Spleen (tissue), 11 donors: ENCODE measurements at regions not wholly inside any gene's neighbourhood (a gene's known extent, or its start where the extent isn't known, plus 50 kb on each side); places are given as distances from the start of the nearest gene placed in this dataset.

Experiments
- DNase-seq: peaks from one replicate; pipeline ENCODE4 v3.0.0-alpha.2; 2020
- H3K27ac ChIP-seq, 8 donors: fragments of 200-600 bp; sonication (generic) in 7 of 8; 1 replicate in 4 of 8; 2 replicates in 4 of 8; pipeline versions ENCODE4 v1.5.0 to v1.8.0; 2016 to 2021; ENCODE audit warnings: inconsistent platforms in 4 of 8, mild to moderate bottlenecking in 4 of 8, moderate library complexity in 1 of 8
- H3K27me3 ChIP-seq, 7 donors: fragments of 200-600 bp; sonication (generic) in 6 of 7; replicated peaks in 1 of 7; 1 replicate in 4 of 7; 2 replicates in 3 of 7; pipeline versions ENCODE4 v1.5.0 to v1.8.0; 2016 to 2021; ENCODE audit warnings: inconsistent platforms in 3 of 7, mild to moderate bottlenecking in 1 of 7
- H3K36me3 ChIP-seq, 6 donors: fragments of 200-600 bp; sonication (generic) in 5 of 6; 1 replicate in 4 of 6; 2 replicates in 2 of 6; pipeline versions ENCODE4 v1.5.0 to v1.8.0; 2016 to 2021; ENCODE audit warnings: inconsistent platforms in 2 of 6
- H3K4me1 ChIP-seq, 6 donors: fragments of 200-600 bp; sonication (generic) in 5 of 6; 1 replicate in 3 of 6; 2 replicates in 3 of 6; pipeline versions ENCODE4 v1.5.0 to v1.8.0; 2016 to 2021; ENCODE audit warnings: inconsistent platforms in 3 of 6
- H3K4me3 ChIP-seq, 8 donors: fragments of 200-600 bp; sonication (generic) in 7 of 8; 1 replicate in 4 of 8; 2 replicates in 4 of 8; pipeline versions ENCODE4 v1.5.0 to v1.8.0; 2016 to 2021; ENCODE audit warnings: inconsistent platforms in 4 of 8, mild to moderate bottlenecking in 4 of 8, moderate library complexity in 2 of 8
- H3K9me3 ChIP-seq, 8 donors: fragments of 200-600 bp; sonication (generic) in 7 of 8; 1 replicate in 4 of 8; 2 replicates in 4 of 8; pipeline versions ENCODE4 v1.5.0 to v1.8.0; 2016 to 2021; ENCODE audit warnings: inconsistent platforms in 4 of 8
- POLR2A ChIP-seq, 3 donors: fragments of 450-650 bp; IDR thresholded peaks; one replicate each; pipeline ENCODE4 v1.5.1; 2017; ENCODE audit warnings: antibody characterized with exemption in 3 of 3, mild to moderate bottlenecking in 1 of 3
- POLR2AphosphoS5 ChIP-seq, 3 donors: sonication (generic); formaldehyde crosslinking; IDR thresholded peaks; one replicate each; pipeline ENCODE4 v1.5.1; 2017; ENCODE audit warnings: antibody characterized with exemption in 3 of 3
- WGBS, 5 donors: extraction: QIAGEN DNeasy Blood & Tissue Kit in 3 of 5; methylation state at CpG; one replicate each; pipeline versions ENCODE4 v1.1.5 to v1.1.7; 2013 to 2018; 5-methylcytosine and 5-hydroxymethylcytosine counted together
- intact Hi-C: fragments of 100-400 bp; cut with DNase I; formaldehyde crosslinking; loops from one replicate; pipeline ENCODE4 v1.15.0; 2023; ENCODE audit warnings: low total_unique reads
- TF ChIP-seq, protein P1 (sequence below), 11 experiments: fragments of 200-600 bp in 7 of 11; fragments of 450-650 bp in 4 of 11; sonication (generic) in 4 of 11; IDR thresholded peaks in 8 of 11; conservative IDR thresholded peaks in 3 of 11; 1 replicate in 7 of 11; 2 replicates in 4 of 11; pipeline versions ENCODE4 v1.4.0 to v1.8.0; 2016 to 2021; ENCODE audit warnings: antibody characterized with exemption in 11 of 11, inconsistent platforms in 4 of 11, mild to moderate bottlenecking in 1 of 11
- donor health status: healthy with polysubstance abuse.
- donor health status: DM: no; HTN: no; CAD: no; lungs with moderate emphysema.
- donor health status: DM: no; HTN: no; CAD: no.
- donor health status: Bipolar disorder and iron deficiency.
- donor health status: healthy.
- donor health status: DM: no; HTN: no; CAD: no.
- donor health status: DM: yes; HTN: yes; CAD: no.

DNA sequence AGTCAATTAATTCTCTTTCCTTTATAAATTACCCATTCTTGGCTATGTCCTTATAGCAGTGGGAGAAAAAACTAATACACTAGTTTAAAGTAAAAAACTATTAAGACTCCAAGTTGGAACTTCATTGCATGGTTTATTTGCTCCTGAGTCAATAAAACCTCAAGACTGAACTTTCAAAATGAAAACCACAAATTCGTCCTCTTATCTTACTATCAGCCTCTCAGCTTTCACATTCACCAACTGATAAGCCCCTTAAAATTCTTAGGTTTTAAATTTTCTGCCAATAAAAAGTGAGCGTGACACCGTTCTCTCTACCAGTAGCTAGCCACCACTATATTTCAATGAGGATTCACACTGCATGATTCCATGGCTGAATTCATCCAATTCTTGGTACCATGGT is 346.4 kb upstream of the NPSR1 start:
- no peaks in the 10 kb centered on the region for H3K36me3 ChIP-seq
- H3K27me3 ChIP-seq: no peaks in the 10 kb centered on the region
- TF ChIP-seq POLR2AphosphoS5 (IDR thresholded peaks at IDR 0.05): no peak
- TF ChIP-seq POLR2A (IDR thresholded peaks at IDR 0.05): no peak
- TF ChIP-seq, protein P1, sequence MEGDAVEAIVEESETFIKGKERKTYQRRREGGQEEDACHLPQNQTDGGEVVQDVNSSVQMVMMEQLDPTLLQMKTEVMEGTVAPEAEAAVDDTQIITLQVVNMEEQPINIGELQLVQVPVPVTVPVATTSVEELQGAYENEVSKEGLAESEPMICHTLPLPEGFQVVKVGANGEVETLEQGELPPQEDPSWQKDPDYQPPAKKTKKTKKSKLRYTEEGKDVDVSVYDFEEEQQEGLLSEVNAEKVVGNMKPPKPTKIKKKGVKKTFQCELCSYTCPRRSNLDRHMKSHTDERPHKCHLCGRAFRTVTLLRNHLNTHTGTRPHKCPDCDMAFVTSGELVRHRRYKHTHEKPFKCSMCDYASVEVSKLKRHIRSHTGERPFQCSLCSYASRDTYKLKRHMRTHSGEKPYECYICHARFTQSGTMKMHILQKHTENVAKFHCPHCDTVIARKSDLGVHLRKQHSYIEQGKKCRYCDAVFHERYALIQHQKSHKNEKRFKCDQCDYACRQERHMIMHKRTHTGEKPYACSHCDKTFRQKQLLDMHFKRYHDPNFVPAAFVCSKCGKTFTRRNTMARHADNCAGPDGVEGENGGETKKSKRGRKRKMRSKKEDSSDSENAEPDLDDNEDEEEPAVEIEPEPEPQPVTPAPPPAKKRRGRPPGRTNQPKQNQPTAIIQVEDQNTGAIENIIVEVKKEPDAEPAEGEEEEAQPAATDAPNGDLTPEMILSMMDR (IDR thresholded peaks at IDR 0.05 in 8 of 11, conservative IDR thresholded peaks at IDR 0.05 in 3 of 11): no peak
- 59 to 79% (median 72%) methylated on average over 3 of the region's 3 CpGs for WGBS, 5 donors
- no peak overlapping the region for H3K4me3 ChIP-seq
- peaks cover 0 to 31% (median 22%) of the 10 kb centered on the region in 8 donors for H3K9me3 ChIP-seq
- DNase-seq: no peak
- H3K27ac ChIP-seq: no peak overlapping the region
- H3K4me1 ChIP-seq: no peaks in the 10 kb centered on the region
- intact Hi-C loops: no loop called here

DNA sequence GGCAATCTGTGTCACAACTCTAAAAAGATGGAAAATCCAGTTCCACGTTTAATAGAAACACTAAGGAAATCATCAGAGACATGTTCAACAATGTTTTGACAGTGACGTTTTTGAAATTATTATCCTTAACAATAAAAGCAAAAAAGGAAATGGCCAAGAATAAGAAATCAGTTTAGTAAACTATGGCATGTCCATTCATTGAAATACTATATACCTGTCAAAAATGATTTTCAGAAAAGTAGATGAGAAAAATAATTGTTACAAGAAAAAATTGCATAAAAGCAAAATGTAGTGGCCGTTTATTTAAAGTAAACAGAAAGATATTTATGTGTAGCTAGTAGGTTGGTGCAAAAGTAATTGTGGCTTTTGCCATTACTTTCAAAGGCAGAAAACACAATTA is 345.4 kb upstream of the NPSR1 start:
- intact Hi-C loops: no loop called here
- no peaks in the 10 kb centered on the region for H3K27me3 ChIP-seq
- no peaks in the 10 kb centered on the region for H3K4me1 ChIP-seq
- no peak overlapping the region for H3K27ac ChIP-seq
- H3K9me3 ChIP-seq: peaks cover 0 to 31% (median 22%) of the 10 kb centered on the region in 8 donors
- WGBS, 5 donors: 77 to 92% (median 82%) methylated on average over 3 of the region's 3 CpGs
- no peaks in the 10 kb centered on the region for H3K36me3 ChIP-seq
- TF ChIP-seq POLR2AphosphoS5 (IDR thresholded peaks at IDR 0.05) (no peak), POLR2A (IDR thresholded peaks at IDR 0.05) (no peak)
- TF ChIP-seq, protein P1 (IDR thresholded peaks at IDR 0.05 in 8 of 11, conservative IDR thresholded peaks at IDR 0.05 in 3 of 11): no peak
- DNase-seq: no peak
- H3K4me3 ChIP-seq: no peak overlapping the region

DNA sequence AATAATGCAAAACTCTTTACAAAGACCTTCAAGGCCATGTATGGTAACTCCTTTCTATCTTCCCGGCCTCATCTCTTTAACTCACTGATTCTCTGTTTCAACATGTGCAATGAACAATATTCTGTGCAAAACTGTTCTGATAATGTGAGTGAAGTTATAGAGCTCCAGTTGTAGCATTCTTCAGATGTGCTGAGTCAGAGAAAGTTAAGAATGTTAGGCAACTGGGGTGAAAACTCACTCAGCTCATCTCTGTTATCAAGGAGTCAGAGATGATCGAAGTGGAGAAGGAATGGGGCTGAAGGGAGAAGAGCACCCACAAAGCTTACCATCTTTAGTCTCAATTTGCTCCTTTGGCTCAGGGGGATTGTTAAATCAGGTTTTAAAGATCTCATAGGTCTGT is 344.7 kb upstream of the NPSR1 start:
- peaks cover 0 to 31% (median 22%) of the 10 kb centered on the region in 8 donors for H3K9me3 ChIP-seq
- H3K4me3 ChIP-seq: no peak overlapping the region
- WGBS, 5 donors: 76 to 87% (median 85%) methylated on average over 2 of the region's 2 CpGs
- no peaks in the 10 kb centered on the region for H3K27me3 ChIP-seq
- TF ChIP-seq, protein P1 (IDR thresholded peaks at IDR 0.05 in 8 of 11, conservative IDR thresholded peaks at IDR 0.05 in 3 of 11): no peak
- TF ChIP-seq POLR2A (IDR thresholded peaks at IDR 0.05): no peak
- TF ChIP-seq POLR2AphosphoS5 (IDR thresholded peaks at IDR 0.05): no peak
- no peak overlapping the region for H3K27ac ChIP-seq
- H3K4me1 ChIP-seq: no peaks in the 10 kb centered on the region
- no peaks in the 10 kb centered on the region for H3K36me3 ChIP-seq
- intact Hi-C loops: no loop called here
- DNase-seq: no peak

DNA sequence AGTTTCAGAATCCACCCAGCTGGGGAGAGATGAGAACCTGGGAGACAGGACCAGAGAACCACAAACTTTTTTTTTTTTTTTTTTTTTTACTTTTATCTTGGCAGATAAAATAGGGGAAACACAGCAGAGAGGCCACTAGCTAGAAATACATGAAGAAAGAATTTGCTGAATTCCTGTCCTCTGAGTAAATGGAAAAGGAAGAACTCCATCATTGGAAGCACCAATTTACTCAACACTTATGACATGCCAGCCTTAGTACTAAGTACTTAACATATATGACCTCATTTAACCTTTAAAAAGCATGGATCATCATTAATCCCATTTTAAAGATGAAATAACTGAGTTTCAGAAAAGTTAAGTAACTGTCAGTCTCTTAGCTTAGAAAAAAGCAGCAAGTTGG is 343.0 kb upstream of the NPSR1 start:
- no peak overlapping the region for H3K4me3 ChIP-seq
- intact Hi-C loops: no loop called here

More for the DNA sequence above, 343.0 kb upstream of the NPSR1 start:
- Histone ChIP-seq H3K9me3 (peaks cover 0 to 30% (median 22%) of the 10 kb centered on the region in 8 donors), H3K36me3 (no peaks in the 10 kb centered on the region), H3K27ac (peak overlapping the region in 1 of 8 donors; percentile 6), H3K27me3 (no peaks in the 10 kb centered on the region), H3K4me1 (no peaks in the 10 kb centered on the region)
- no peak for DNase-seq
- TF ChIP-seq, protein P1 (IDR thresholded peaks at IDR 0.05 in 8 of 11, conservative IDR thresholded peaks at IDR 0.05 in 3 of 11): no peak
- no peak for TF ChIP-seq POLR2AphosphoS5 (IDR thresholded peaks at IDR 0.05)
